Right renal cortex interstitium (tissue), 3 donors: ENCODE measurements at regions not wholly inside any gene's neighbourhood (a gene's known extent, or its start where the extent isn't known, plus 50 kb on each side); places are given as distances from the start of the nearest gene placed in this dataset.
"Not testable (repeated sequence)": the region's sequence is repeated elsewhere in the genome, so short reads cannot be mapped to it uniquely, and the experiment has no call there.

Experiments
- DNase-seq, 3 donors: peaks; one replicate each; pipeline ENCODE4 v3.0.0-alpha.2; 2013; ENCODE audit warnings: low read depth in 3 of 3, low spot score in 2 of 3

DNA sequence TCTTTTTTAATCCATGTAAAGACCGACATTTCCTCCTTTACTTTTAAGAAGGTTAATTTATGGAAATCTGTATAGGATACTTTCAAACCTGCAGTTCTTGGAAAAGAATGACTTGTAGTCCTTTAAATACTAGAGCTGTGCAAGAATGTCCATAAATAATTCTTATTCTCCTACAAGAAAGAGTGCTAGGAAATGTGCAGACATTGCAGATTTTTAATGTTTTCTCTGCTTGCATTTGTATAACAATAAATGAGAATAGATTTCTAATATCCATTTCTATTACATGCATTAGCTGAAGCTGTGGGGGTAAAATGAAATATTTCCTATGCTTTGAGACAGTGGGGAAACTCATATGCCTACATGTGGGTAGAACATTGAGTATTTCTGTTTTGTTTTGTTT, 607.2 kb upstream of the NOVA1 start:
- DNase-seq = no peak

DNA sequence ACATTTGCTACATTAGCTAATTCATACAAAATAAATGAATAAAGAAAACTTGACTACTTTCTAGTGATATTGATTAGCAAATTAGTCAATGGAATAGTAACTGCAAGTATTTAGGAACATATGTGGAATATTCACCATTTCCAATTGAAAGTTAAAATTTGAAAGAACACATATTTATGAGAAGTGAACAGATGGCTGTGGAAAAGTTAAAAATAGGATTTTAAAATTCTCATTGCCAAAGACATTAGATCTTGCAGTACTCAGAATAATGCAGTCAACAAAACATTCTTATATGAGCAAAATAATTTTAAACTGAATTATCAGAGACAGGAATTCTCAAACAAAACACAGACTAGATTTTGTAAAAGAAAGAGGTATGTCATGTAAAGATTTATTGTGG, 613.9 kb upstream of the NOVA1 start:
- DNase-seq = no peak

DNA sequence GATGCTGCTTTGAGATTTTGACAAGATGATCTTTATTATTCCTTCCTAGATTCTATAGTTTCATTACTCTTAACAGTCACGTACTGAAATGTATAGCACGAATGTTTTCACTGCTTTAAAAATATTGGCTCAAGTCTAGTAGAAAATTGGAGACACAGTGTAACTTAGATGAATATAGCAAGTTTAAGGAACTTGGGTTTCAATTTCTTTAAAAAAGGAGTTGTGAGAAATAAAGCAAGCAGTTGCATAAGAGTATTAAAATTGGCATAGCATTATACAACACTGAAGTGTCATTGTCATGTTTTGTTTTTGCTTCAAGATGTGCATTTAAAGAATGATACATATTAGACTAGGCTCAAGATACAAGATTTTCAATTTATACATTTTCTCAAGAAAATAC, 624.8 kb upstream of the NOVA1 start:
- no peak for DNase-seq

DNA sequence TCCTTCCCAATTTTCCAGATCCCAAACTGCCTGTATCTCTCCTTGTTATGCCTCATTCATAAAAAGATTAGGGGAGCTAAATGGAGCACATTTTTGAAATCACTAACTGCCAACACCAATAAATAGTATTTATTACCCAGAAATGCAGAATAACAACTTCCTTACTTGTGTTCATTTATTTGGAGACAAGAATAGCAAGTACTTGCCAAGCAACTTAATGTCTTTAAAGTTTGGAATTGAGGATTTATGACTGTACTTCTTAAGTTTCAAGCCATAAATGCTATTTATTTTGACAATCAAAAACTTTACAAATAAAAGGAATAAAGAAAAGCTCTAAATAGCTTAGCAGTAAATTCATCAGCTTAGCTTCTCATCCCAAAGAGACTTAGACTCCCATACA, 626.1 kb upstream of the NOVA1 start:
- DNase-seq = peak in 1 of 3 donors; percentile 14

DNA sequence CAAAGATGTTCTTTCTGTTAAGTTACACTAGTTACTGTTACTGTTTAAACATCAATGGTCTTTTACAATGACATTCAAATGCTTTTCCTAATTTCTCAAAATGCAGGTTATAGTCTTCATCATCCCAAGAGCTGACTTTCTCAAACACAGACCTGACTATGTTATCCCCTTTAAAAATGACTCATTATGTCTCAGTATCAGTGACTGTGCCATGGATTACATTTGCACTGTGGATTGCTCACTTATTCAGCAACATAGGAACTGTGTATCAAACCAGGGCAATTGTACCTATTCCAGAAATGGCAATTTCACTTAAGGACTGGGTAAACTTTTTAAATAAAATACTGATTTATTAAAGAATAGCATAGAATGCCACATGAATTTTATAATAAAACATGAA, 630.2 kb upstream of the NOVA1 start:
- DNase-seq = no peak

DNA sequence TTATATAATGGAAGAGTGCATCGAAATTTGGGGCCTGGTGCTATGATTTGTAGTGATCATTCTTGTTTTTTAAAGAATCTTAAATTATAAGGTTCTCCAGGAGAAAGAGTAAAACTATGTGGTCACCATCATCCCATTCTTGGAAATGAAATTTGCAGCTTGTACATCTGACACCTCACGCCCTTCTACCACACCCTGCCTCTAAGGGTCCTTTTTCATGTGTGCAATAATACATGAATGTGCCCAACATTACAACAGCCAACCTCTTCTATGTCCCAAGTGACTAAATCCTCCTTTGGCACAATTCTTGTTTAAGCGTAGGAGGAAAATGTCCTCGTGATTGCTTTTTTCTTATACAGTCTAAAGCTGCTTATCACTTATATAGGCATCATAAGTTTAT, 636.5 kb upstream of the NOVA1 start:
- DNase-seq = no peak

DNA sequence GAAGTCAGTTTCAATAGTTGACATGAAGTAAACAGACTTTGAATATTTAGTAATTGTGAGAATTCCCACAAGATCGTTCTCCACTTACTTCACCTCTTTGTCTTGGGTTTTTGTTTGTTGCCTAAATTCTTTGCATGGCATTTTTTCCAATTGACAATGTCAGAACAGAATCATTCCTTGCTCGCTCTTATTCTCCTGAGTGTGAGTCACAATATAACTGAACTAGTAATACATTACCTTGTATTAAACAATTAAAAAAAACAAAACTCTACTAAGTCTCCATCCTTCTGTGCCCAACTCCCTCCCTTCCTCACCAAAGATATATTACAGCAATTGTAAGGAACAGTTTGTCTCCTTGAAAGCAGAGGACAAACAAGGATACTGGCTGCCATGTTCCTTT, 638.8 kb upstream of the NOVA1 start:
- DNase-seq = no peak

DNA sequence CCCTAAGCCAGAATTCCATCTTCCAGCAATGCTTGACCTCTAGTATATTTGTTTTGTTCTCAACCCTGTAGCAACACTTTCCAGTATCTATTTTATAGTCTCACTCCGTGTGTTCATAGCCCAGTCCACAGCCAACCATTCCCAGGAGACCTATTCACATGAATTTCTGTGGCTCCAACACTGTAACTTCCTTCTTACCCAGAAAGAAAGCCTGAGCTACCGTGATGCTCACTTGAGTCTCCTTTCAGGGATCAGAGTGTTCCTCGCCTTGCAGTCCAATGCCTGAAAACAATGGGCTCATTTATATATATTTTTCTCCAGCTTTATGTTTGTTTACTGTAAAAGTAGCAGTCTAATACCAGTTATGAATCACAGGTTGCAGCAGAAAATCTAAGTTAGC, 645.0 kb upstream of the NOVA1 start:
- DNase-seq = no peak

DNA sequence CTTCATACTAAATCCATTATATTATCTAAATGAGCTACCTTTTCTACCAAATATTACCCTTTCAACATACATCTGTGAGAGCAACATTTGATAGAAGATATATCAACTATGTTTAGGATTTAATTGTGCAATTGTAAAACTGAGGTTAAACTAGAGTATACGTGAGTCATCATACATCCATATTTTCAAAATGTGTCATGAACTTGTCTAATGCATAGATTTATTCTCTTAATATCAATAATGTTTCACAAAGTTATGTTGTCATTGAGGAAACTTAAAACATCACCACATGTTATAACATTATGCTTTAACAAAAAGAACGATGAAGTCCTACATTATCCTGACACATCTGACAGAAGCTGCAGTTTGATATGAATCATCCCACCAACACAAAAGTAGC, 645.5 kb upstream of the NOVA1 start:
- no peak for DNase-seq

DNA sequence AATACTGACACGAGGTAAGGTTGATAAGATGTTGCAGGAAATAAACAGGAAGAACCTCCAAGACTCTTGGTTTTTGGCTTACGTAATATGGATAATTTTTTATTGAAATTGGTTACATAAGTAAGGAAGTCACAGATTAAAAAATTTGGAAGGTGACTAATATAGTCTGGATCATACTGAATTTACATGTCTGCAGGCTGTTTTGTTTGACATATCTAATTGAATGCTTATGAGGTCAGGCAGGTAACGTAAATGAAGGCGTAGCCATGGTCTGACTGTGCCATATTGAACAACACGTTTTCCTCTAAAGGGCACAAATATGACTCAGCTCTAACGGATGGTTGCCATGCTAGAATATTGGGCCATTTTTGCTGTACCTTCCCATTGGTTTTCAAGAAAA, 648.1 kb upstream of the NOVA1 start:
- DNase-seq = no peak

DNA sequence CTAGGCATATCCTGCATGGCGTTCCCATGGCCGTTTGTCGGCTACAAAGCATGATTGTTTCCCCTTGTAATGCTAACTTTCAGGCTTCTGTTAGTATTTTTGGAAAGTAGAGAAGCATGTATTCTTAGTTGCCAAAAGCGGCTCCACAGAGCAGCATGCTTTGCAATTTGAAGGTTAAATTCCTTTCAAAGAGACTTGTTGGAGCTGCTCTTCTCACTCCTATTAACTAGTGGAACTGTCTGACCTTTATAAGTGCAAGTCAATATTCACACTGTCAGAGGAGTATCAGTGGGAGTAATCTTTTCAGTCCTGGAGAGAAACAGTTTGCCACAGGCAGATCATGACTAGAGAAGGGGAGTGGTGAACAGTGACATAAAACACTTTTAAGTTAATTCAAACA, 656.1 kb upstream of the NOVA1 start:
- no peak for DNase-seq

DNA sequence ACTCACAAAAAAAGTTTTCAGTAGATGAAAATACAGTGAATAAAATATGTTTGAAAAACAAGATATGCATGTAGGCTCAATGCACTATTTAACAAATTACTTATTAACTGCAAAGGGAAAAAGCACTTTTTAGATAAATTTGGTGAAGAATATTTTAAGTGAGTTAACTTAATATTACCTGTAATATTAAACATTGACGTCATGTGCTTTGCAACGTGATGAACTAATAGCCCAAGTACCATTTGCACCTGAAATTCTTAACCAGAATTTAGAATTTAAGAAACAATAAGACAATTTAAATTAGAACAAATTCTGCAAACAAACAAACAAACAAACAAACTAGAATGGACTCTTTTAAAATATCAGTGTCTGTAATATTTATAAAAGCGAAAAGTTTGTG, 659.0 kb upstream of the NOVA1 start:
- DNase-seq = no peak

DNA sequence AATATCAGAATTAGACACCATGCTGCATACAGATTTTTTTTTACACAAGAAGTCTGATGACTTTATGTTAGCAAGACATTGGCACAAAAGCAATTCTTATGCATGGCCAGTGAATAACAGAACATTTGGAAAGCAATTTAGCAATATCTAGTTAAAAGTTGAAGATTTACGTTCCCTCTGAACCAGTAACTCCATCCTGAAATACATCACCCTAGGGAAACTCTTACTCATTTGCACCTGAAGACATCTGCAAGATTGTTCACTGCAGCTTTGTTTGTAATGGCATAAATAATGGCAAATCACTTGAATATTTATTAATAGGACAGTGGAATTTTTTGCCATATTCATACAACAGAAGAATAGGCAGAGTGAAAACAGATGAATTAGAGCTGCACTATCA, 670.0 kb upstream of the NOVA1 start:
- DNase-seq = no peak

DNA sequence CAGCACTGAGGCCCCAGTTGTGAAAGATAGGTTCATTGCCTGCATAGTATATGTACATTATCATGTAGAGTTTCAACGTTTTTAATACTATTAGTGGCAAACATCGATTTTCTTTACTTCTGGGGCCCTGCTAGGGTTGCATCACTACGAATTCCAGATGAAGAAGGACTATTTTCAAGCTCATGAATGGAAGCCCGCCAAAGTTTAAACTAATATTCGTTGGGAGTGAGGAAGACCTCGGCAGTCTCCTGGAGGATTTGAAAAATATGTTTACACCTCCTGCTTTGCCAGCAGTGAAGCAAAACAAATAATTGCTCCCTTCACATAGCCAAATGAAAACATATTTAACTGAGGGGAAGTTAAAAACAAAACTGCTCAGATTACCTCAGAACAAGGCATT, 672.9 kb upstream of the NOVA1 start:
- DNase-seq = no peak

DNA sequence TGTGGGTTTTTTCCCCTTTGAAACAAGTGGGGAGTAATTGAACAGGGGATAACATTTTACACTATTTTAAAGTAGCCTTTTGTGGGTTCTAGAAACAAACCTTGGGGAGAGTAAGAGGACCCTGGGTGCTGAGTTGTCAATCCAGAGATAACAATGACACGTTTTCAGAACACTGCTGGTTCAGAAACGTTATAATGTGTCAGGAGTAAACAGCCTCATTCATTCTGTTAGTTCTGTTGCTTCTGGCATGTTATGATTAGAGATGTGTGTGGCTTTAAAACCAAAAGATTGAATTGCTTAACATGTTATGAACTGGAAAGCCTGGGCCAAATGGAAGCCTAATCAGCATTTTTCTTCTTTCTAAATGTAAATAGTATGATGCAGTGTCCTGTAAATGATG, 680.5 kb upstream of the NOVA1 start:
- DNase-seq = no peak

DNA sequence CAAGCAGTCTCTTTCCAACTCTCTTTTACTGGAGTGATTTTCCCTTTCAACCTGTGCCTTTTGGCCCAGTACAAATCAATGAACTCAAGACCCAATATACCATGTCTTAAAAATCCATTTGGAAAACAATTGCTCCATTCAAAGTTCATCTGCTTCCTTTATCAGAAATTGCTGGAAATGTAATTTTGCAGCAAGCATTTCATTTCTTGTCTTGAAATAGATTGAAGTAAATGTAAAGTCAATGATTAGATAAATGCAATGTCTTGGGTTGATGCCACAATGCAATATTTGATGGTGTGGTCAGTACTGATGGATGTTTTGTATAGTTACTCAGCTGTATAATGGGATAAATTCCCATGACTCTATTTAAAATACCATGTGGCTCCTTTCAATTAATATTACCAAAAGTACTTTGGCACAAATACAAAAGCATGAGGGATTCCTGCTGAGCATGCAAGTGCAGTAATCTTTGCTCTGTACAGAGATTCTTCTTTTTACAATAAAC, 707.7 kb upstream of the NOVA1 start:
- no peak for DNase-seq

DNA sequence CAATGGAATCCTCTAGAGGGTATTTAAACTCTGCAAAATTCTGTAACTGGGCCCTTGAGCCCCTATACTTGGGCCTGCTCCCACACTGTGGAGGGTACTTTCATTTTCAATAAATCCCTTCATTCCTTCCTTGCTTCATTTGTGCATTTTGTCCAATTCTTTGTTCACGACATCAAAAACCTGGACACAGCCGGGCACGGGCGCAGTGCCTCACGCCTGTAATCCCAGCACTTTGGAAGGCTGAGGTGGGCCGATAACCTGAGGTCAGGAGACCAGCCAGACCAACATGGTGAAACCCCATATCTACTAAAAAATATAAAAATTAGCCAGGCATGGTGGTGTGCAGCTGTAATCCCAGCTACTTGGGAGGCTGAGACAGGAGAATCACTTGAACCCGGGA, 714.9 kb upstream of the NOVA1 start:
- not testable (repeated sequence) for DNase-seq

DNA sequence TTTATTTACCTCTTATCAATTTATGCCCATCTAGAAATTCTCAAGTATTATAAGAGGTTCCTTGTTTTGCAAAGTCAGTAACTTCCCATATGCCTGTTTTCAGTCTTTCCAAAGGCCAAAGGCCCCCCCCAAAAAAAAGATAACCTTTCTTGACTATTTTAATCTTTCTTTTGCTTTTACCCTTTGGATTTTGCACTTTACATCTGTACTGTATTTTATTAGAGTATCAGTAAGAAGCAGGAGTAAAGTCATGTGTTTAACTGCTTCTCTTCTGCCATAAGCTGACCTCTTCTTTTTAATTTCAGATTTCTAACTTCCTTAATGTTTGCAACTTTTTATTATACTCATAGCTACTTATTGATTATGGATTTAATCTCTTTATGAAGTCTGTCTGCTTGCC, 716.4 kb upstream of the NOVA1 start:
- no peak for DNase-seq

DNA sequence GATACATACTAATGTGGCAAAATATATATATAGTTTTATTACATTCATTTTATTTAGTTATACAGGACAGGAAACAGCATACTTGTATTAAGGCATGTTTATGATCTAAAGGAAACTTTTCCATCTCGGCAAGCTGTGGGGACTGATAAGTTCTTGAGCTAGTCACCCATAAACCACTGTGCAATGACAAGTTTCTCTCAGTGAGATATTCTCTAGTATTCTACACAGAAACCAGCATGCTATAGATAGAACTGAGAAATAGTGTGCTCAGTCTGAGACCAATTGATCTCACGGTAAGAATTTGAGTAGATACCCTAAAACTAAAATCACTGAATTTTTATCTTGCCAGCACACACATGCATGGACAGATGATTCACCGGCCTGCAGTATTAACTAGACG, 717.6 kb upstream of the NOVA1 start:
- DNase-seq = no peak

DNA sequence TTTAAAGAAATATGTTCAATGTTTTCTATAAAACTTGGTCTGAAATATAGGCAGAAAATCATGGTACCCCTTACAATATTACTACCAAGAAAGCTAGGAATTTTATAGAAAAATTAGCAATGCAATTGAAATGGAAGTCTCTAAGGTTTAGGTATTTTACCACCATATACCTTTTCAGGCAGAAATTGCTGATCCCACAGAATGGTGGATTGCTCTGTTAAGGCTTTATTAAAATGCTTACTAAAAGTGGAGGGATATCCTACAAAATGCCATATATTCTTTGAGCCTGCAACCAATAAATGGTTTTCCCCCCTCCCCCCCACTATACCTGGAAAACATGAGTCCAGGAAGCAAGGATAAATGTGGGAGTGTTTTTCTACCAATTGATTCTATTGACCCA, 718.1 kb upstream of the NOVA1 start:
- no peak for DNase-seq

DNA sequence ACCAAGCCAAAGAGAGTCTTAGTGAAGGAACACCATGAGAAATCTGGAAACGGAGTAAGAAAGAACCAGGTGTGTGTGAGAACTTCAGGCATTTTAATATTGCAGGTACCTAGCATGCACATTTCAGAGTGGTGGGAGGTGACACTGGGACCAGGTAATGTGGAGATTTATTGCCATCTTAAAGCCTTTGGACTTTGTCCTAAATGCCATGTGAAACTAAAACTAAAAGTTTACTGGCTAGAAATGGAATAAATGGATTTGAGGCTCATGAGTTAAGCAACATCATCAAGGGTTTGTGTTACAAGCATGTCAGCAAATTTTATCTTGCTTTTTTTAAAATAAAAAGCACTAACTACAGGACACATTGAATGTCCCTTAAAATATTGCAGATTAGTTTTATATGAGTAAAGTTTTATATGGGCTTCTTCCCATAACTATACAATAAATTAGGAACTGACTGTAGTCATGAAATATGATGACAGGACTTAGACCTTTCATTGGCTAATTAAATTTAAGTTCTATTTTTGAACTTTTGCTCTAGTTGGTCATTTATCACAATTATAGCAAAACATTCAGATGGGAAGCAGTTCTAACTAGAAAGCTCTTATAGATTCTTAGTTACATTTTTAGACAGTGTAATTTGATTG, 721.1 kb upstream of the NOVA1 start:
- DNase-seq = no peak

DNA sequence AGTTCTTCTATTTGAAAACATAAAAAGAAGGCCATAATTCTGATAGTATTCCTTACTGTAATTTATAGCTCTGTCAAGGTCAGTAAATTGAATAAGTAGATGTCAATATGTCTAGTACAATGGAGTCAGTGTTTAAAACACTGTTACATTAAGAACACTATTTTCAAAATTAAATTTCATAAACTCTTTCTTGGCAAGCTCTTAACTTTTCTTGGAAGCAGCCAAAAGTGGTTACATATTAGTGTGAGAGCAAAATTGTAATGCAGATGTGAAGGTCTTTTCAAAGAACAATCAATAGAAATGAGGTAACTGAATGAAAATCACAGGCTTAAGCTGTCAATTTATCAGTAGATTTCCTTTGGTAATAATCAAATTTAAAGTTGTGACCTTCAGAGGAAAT, 722.4 kb upstream of the NOVA1 start:
- DNase-seq = no peak

DNA sequence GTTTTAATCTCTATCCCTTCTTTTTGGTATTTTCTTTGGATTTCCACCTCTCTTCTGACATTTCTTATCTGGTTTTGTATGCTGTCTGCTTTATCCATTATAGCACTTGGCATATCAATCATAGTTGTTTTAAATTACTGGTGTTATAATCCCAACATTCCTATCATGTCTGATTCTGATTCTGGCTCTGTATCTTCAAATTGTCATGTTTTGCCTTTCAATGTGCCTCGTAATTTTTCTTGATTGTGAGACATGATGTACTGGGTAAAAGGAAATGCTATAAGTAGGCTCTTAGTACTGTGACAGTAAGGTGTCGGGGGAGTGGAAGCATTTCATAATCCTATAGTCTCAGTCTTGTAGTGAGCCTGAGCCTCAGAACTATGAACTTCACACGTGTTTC, 729.3 kb upstream of the NOVA1 start:
- DNase-seq = no peak
